ENCODE measurements at regions not wholly inside any gene's neighbourhood (a gene's known extent, or its start where the extent isn't known, plus 50 kb on each side); places are given as distances from the start of the nearest gene placed in this dataset.
A peak's percentile ranks its signal among the peaks of the same experiment; 100 is the strongest.

- in situ Hi-C loops (cut with HindIII; ENCODE audit: low pct_ligation_motif_present, low pct_unique_long_range_greater_than_20kb, low sequenced_read_pairs) = no loop called here
- no peak for DNase-seq
Observed at GRCh38 chr10:107848726-107849360, 684.3 kb upstream of the SORCS1 start.

- DNase-seq = no peak
- in situ Hi-C loops (cut with HindIII; ENCODE audit: low pct_ligation_motif_present, low pct_unique_long_range_greater_than_20kb, low sequenced_read_pairs) = no loop called here
Observed at GRCh38 chr10:107847620-107848019, 683.1 kb upstream of the SORCS1 start.

DNA sequence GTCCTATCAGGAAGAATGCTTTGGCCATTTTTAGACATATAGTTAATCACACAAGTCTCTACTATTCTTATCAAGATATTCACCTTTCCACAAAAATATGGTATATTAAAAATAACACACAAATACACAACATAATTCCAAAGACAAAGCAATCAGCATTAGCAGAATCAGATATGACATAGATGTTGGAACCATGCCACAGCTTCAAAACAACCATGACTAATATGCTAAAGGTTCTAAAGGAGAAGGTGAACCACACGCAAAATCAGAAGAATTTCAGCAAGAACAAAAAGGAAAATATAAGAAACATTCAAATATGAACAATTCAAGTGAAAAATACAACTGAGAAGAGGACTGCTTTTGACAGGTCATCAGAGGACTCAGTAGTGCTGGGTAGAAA is 670.2 kb upstream of the SORCS1 start:
- no peak for DNase-seq

DNA sequence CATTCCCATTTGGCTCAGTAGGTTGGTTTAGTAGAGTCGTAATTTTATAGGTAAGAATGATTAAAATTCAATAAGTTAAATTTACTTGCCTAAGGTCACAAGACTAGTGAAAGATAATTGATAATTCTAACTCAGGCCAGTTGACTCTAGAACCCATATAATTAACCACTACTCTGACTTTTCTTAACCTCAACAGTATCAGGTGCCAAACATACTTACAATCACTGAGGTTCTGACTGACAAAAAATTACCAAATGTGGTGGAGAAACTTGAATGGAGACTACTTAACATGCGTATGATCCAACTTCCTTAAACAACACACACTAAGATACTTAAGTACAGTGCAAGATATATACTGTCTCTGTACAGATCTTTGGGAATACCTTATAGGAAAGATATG is 667.3 kb upstream of the SORCS1 start:
- in situ Hi-C loops (cut with HindIII; ENCODE audit: low pct_ligation_motif_present, low pct_unique_long_range_greater_than_20kb, low sequenced_read_pairs) = no loop called here
- DNase-seq = no peak

More for the DNA sequence above, 670.2 kb upstream of the SORCS1 start:
- in situ Hi-C loops (cut with HindIII; ENCODE audit: low pct_ligation_motif_present, low pct_unique_long_range_greater_than_20kb, low sequenced_read_pairs) = no loop called here

DNA sequence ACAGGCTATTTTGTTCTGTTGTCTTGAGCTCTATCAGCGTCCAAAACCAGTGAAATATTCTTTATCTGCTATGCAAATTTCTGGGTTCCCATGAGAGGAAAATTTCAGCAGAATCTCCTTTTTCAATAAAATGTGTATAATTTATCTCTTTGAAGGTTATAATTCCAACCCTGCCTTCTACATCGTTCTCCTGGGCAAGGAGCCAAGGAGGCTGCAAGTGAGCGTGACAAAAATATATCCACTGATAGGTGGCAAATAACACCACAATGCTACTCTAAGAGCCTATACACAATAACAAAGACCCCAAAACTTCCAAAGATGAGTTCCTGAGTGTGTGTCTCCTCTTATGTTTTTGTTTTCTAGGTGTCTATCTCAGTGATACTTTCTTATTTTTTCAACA is 664.7 kb upstream of the SORCS1 start:
- in situ Hi-C loops (cut with HindIII; ENCODE audit: low pct_ligation_motif_present, low pct_unique_long_range_greater_than_20kb, low sequenced_read_pairs) = no loop called here

GRCh38 chr10:107826171-107826570 is 661.7 kb upstream of the SORCS1 start:
- in situ Hi-C loops (cut with HindIII; ENCODE audit: low pct_ligation_motif_present, low pct_unique_long_range_greater_than_20kb, low sequenced_read_pairs) = no loop called here
- no peak for DNase-seq

More for the DNA sequence above, 664.7 kb upstream of the SORCS1 start:
- DNase-seq = no peak

GRCh38 chr10:107814865-107815487 is 650.5 kb upstream of the SORCS1 start:
- in situ Hi-C loops (cut with HindIII; ENCODE audit: low pct_ligation_motif_present, low pct_unique_long_range_greater_than_20kb, low sequenced_read_pairs) = no loop called here
- peak; percentile 68 for DNase-seq

- in situ Hi-C loops (cut with HindIII; ENCODE audit: low pct_ligation_motif_present, low pct_unique_long_range_greater_than_20kb, low sequenced_read_pairs) = no loop called here
- no peak for DNase-seq
Observed at GRCh38 chr10:107813451-107814162, 649.1 kb upstream of the SORCS1 start.

- in situ Hi-C loops (cut with HindIII; ENCODE audit: low pct_ligation_motif_present, low pct_unique_long_range_greater_than_20kb, low sequenced_read_pairs) = no loop called here
- DNase-seq = no peak
Observed at GRCh38 chr10:107809889-107810288, 645.4 kb upstream of the SORCS1 start.

DNA sequence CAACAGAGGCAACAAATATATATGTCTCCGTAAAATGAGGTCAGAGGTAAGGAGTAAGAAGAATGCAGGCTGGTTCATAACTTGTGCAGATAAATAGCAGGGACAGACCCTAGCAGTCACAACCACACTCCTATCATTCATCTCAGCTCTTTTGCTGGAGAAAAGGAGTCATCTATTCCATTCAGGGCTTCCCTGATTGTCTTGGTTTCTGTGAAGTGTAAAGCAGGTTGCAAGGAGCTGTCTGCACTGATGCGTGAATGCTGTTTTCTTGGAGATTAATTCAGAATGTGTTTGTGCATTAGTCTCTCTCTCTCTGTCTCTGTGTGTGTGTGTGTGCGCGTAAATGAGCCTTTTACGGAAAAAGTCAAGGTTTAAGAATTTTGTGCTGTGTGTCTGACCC is 643.3 kb upstream of the SORCS1 start:
- in situ Hi-C loops (cut with HindIII; ENCODE audit: low pct_ligation_motif_present, low pct_unique_long_range_greater_than_20kb, low sequenced_read_pairs) = no loop called here
- no peak for DNase-seq

DNA sequence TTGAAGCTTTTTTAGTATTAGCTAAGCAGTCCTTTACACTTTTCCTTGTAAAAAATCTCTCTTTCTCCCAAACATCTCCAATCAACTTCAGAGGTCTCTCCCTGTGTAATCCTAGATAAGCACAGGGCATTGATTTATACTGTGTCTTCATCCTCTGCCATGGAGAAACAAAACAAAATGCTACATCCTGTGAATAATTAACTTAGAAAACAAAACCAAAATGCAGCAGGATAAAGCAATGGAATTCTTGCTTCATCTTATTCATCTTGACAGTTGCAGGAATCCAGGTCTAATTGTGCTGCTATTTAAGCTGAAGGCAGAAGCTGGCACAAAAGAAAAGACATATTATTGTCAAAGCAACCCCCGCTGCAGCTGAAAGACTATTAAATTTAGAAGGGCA is 641.5 kb upstream of the SORCS1 start:
- no peak for DNase-seq
- in situ Hi-C loops (cut with HindIII; ENCODE audit: low pct_ligation_motif_present, low pct_unique_long_range_greater_than_20kb, low sequenced_read_pairs) = no loop called here

- no peak for DNase-seq
- in situ Hi-C loops (cut with HindIII; ENCODE audit: low pct_ligation_motif_present, low pct_unique_long_range_greater_than_20kb, low sequenced_read_pairs) = no loop called here
Observed at GRCh38 chr10:107803546-107803945, 639.0 kb upstream of the SORCS1 start.

DNA sequence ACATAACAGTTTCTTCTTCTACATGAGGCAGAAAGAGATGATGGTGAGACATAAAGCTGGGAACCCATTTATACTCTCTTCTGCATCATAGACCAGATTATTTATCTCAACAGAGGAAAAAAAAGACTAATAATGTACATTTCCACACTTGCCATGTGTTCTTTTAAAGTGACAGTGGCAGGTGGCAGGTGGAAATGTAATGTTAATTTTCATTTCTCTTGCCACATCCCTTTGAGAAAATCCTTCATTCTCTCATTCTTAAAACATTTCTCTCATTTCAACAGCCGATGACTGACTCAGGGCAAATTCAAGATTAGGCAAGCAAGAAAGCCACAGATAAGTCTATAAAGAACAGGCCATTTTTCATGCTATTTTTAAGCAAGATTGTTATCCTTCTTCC is 635.6 kb upstream of the SORCS1 start:
- in situ Hi-C loops (cut with HindIII; ENCODE audit: low pct_ligation_motif_present, low pct_unique_long_range_greater_than_20kb, low sequenced_read_pairs) = no loop called here
- DNase-seq = no peak

DNA sequence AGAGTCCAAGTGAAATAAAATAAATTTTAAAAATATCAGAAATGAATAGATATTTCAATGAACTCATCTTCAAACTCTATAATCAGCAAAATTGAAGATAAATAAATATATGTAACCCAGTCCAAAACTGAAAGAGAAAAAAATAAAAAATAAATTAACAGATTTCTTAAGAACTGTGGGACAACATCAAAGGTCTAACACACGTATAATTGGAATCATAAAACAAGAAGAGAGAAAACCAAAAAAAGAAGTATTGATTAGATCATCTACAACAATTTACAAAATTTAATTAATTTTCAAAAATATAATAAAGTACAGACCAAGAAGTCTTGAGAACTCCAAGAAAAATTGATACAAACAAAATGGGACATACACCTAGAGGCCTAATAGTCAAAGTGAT is 625.8 kb upstream of the SORCS1 start:
- in situ Hi-C loops (cut with HindIII; ENCODE audit: low pct_ligation_motif_present, low pct_unique_long_range_greater_than_20kb, low sequenced_read_pairs) = no loop called here
- peak; percentile 24 for DNase-seq

GRCh38 chr10:107771066-107771465 is 606.6 kb upstream of the SORCS1 start:
- DNase-seq = no peak
- in situ Hi-C loops (cut with HindIII; ENCODE audit: low pct_ligation_motif_present, low pct_unique_long_range_greater_than_20kb, low sequenced_read_pairs) = no loop called here

DNA sequence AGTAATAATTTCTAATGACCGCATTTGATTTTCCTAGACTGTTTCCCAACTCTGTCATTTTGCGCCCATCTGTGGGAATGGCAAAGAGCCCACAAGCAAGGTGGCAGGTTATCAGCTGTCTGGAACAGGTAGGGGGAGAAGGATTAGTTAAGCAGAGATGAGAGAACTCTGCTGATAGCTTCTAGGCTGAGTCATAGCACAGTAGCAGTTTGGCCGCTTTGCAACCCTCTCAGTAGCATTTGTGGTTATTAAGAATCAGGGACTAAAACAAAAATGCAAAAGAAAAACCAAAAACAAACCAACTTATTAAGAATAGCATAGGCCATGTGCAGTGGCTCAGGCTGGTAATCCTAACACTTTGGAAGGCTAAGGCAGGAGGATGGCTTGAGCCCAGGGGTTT is 602.7 kb upstream of the SORCS1 start:
- DNase-seq = no peak
- in situ Hi-C loops (cut with HindIII; ENCODE audit: low pct_ligation_motif_present, low pct_unique_long_range_greater_than_20kb, low sequenced_read_pairs) = no loop called here

DNA sequence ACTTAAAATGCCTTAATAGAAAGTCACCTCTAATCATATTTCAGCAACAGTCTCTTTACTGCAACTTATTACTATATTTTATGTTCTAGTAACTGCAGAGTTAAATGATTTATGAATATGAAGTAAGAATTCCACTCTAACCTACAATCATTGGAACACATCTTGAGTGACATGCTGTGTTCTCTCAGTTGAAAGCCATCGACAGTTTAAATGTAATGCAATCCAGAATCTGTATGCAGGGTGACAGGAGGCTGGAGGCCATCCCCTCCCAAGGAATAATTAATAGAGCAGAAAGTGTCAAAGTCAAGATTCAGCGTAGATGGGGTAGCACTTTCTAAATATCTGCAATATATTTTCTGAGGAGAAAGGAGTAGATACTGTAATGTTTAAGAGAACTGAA is 590.3 kb upstream of the SORCS1 start:
- in situ Hi-C loops (cut with HindIII; ENCODE audit: low pct_ligation_motif_present, low pct_unique_long_range_greater_than_20kb, low sequenced_read_pairs) = no loop called here
- no peak for DNase-seq

- DNase-seq = no peak
- in situ Hi-C loops (cut with HindIII; ENCODE audit: low pct_ligation_motif_present, low pct_unique_long_range_greater_than_20kb, low sequenced_read_pairs) = no loop called here
Observed at GRCh38 chr10:107749235-107749634, 584.7 kb upstream of the SORCS1 start.

- DNase-seq = no peak
Observed at GRCh38 chr10:107747851-107748250, 583.3 kb upstream of the SORCS1 start.

GRCh38 chr10:107741971-107742370 is 577.5 kb upstream of the SORCS1 start:
- no peak for DNase-seq
- in situ Hi-C loops (cut with HindIII; ENCODE audit: low pct_ligation_motif_present, low pct_unique_long_range_greater_than_20kb, low sequenced_read_pairs) = no loop called here

More at GRCh38 chr10:107747851-107748250, 583.3 kb upstream of the SORCS1 start:
- in situ Hi-C loops (cut with HindIII; ENCODE audit: low pct_ligation_motif_present, low pct_unique_long_range_greater_than_20kb, low sequenced_read_pairs) = no loop called here
